GM13977 (cell line): ENCODE measurements at regions not wholly inside any gene's neighbourhood (a gene's known extent, or its start where the extent isn't known, plus 50 kb on each side); places are given as distances from the start of the nearest gene placed in this dataset.

Experiments
- DNase-seq: peaks from one replicate; pipeline ENCODE4 v3.0.0; 2012; ENCODE audit warnings: low spot score
- in situ Hi-C: fragments of 300-500 bp; cut with MboI; formaldehyde crosslinking; loops from one replicate; pipeline ENCODE4 v1.12.0; 2022; ENCODE audit warnings: low sequenced_read_pairs, low pct_unique_long_range_greater_than_20kb, mixed read lengths, inconsistent platforms; ENCODE audit not compliant: unreplicated experiment
- TF ChIP-seq, protein P1 (sequence below): IDR thresholded peaks from 2 replicates; pipeline ENCODE4 v1.5.1; 2012; ENCODE audit warnings: mild to moderate bottlenecking, control low read depth; ENCODE audit not compliant: insufficient read depth; ENCODE audit errors: extremely low read depth, missing control alignments

DNA sequence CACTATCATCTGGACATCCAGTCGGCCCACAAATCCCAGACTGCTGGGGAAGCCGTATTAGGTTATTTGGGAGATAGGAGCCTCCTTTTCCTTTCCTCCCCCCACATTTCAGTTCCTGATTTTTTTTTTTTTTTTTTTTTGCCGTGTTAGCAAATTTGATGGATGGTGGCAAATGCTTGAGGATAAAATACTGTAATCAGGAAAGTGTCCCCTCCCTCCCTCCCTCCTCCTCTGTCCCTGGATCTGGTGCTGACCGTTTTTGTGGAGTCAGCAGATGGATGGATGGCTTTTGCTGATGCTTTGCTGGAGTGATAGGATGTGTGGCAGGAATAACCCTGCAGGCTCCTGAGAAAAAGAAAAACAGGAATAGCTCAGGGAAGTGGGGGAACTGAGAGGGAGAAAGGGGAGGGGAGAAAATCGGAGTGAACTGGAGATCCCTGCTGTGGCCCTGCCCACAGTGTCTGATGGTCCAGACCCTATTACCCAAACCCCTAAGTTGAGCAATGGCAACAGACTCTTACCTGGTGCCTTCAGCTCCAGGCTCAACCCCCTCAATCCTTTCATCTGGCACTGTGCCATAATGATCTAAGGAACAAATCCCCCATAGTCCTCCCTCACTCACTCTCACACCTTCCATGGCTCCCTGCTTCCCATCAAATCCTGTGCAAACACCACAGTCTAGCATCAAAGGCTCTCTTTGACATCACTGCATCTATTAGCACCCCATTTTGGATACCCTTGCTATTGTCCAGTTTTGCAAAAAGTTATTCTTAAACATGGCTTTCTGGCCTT is 277.3 kb upstream of the CHD6 start:
- TF ChIP-seq, protein P1, sequence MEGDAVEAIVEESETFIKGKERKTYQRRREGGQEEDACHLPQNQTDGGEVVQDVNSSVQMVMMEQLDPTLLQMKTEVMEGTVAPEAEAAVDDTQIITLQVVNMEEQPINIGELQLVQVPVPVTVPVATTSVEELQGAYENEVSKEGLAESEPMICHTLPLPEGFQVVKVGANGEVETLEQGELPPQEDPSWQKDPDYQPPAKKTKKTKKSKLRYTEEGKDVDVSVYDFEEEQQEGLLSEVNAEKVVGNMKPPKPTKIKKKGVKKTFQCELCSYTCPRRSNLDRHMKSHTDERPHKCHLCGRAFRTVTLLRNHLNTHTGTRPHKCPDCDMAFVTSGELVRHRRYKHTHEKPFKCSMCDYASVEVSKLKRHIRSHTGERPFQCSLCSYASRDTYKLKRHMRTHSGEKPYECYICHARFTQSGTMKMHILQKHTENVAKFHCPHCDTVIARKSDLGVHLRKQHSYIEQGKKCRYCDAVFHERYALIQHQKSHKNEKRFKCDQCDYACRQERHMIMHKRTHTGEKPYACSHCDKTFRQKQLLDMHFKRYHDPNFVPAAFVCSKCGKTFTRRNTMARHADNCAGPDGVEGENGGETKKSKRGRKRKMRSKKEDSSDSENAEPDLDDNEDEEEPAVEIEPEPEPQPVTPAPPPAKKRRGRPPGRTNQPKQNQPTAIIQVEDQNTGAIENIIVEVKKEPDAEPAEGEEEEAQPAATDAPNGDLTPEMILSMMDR = no peak
- DNase-seq = no peak
- in situ Hi-C loops = no loop called here

DNA sequence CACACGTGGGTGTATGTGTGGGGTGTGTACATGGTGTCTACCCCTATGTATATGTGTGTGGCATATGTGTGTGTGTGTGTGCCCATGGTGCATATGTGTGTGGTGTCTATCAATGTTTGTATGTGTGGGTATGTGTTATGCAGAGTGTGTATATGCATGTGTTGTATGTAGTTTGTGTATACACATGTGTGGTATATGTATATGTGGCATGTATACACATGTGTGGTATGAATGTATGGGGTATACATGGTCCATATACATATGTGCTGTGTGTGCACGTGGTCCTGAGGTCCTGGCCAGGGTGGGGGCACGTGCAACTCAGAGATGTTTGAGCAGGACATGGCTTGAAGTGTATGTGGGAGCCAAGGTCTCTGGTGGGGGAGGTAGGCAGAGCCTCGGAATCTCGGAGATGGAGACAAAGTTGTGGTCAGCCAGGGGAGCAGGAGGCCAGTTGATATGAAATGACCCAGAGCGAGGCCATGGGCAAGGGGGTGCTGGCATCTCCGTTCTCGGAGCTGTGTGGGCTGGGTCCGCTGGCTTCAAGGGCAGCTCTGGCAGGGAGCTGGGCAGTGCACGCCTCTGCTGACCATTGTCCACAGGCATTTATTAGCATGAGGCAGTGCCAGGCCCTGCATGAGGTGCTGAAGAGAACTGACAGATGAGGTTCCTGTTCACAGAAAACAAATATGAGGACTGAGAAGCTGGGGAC is 276.2 kb upstream of the CHD6 start:
- DNase-seq = no peak
- TF ChIP-seq, protein P1 = no peak
- in situ Hi-C loops = no loop called here

DNA sequence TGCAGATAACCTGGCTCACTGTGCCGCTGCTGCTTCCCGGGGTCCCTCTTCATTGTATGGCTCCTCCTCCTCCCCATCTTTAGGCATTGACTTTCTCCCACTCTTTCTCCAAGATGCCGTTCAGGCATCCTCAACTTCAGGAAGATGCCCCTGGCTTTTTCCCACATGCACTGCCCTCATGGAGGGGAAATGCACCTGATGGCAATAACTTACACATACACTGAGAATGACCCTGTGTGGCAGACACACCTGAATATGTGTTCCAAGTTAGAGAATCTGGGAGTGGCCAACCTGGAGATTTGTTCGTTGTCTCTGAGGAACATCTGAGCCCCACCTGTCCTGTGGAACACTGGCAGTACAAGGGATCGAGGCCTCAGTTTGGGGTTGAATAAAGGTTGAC is 273.9 kb upstream of the CHD6 start:
- in situ Hi-C loops = no loop called here
- DNase-seq = no peak
- TF ChIP-seq, protein P1 = no peak

DNA sequence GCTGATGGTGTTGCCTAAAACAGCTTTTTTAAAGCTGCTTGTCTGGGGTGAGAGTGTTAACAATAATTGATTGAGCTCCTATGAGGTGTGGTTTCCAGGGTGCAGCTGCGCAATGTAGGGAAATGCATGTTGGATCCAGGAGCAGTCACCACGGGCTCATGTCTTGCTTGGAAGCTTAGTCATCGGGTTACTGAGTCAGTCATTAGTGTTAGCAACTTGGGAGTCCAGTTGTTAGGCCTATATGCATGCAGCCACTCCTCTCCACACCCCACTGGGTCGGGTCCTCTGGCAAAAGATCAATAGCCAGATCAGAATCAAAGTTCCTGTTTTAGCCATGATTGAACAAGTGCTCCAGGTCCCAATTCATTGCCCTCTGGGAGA is 271.7 kb upstream of the CHD6 start:
- in situ Hi-C loops = no loop called here
- TF ChIP-seq, protein P1 = no peak
- DNase-seq = no peak

DNA sequence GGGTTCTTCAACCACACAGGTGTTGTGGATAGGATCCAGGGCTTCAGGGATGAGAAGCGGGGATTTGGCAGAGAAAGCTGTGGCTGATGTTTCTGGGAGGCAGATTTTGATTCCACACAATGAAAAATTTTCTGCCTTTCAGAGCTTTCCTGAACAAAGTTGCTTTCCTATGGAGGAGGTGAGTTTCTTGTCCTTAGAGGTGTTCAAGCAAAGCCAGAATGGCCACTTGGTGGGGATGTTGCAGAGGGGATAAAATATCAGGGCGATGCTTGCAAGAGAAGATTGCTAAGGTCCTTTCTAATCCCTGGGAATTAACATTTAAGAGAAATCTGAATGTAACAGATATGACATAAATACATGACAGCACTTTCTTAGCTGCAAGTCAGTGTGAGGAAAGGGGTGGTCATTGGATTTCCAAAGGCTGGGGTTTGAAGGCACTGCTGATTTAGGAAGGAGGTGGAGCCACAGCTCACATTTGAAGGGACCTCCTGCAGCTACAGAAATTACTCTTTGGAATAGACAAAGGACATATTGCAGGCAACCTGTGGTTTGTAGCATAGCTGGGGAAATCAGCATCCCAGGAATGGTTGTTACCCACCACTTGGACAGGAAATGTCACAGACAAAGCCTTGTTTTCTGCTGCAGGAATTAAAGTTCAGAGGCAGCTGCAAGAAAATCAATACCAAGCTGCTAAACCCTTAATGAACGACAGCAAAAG is 271.1 kb upstream of the CHD6 start:
- no peak for DNase-seq
- in situ Hi-C loops = no loop called here
- TF ChIP-seq, protein P1 = peak; percentile 27

DNA sequence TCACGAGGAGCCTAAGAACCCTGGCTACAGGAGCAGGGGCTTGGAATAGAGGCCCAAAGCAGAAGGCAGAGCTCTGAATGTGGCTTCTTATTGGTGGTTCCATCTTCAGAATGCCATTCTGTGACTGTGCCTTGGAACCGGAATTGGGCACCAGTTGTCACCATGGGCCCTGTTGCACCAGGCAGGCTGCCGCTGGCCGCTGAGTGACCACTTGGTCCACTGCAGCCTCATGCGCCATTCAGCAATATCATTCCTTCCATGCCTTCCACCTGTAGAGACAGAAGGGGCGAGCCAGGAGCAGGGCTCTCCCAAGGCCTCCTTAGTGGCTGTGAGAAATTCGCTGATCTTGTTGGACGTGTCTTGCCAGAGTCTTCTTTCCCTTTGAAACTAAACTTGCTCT is 270.3 kb upstream of the CHD6 start:
- in situ Hi-C loops = no loop called here
- no peak for DNase-seq
- TF ChIP-seq, protein P1 = no peak
